Keratinocyte (primary cell): ENCODE measurements at regions not wholly inside any gene's neighbourhood (a gene's known extent, or its start where the extent isn't known, plus 50 kb on each side); places are given as distances from the start of the nearest gene placed in this dataset.

Experiments
- EZH2 ChIP-seq: IDR thresholded peaks from one replicate; pipeline ENCODE4 v1.6.1; 2012; ENCODE audit warnings: inconsistent platforms, mild to moderate bottlenecking, low read length, moderate library complexity
- TF ChIP-seq, protein P1 (sequence below), 3 experiments: IDR thresholded peaks in 1 of 3; conservative IDR thresholded peaks in 1 of 3; optimal IDR thresholded peaks in 1 of 3; 2 replicates in 2 of 3; 3 replicates in 1 of 3; pipeline versions ENCODE3 to v1.5.1; 2011; ENCODE audit warnings: low read length in 3 of 3, mild to moderate bottlenecking in 3 of 3, moderate library complexity in 2 of 3, control low read depth in 1 of 3, inconsistent platforms in 1 of 3; ENCODE audit not compliant: insufficient read depth in 2 of 3; ENCODE audit errors: extremely low read depth in 1 of 3

GRCh38 chr10:64215088-64215487 lies 693.9 kb downstream of the REEP3 start:
- TF ChIP-seq, protein P1, sequence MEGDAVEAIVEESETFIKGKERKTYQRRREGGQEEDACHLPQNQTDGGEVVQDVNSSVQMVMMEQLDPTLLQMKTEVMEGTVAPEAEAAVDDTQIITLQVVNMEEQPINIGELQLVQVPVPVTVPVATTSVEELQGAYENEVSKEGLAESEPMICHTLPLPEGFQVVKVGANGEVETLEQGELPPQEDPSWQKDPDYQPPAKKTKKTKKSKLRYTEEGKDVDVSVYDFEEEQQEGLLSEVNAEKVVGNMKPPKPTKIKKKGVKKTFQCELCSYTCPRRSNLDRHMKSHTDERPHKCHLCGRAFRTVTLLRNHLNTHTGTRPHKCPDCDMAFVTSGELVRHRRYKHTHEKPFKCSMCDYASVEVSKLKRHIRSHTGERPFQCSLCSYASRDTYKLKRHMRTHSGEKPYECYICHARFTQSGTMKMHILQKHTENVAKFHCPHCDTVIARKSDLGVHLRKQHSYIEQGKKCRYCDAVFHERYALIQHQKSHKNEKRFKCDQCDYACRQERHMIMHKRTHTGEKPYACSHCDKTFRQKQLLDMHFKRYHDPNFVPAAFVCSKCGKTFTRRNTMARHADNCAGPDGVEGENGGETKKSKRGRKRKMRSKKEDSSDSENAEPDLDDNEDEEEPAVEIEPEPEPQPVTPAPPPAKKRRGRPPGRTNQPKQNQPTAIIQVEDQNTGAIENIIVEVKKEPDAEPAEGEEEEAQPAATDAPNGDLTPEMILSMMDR (optimal IDR thresholded peaks at IDR 0.05 in 1 of 3, IDR thresholded peaks at IDR 0.05 in 1 of 3, conservative IDR thresholded peaks at IDR 0.05 in 1 of 3; ENCODE audit: extremely low read depth in 1 of 3, insufficient read depth in 2 of 3, low read length in 3 of 3), result no peak
- TF ChIP-seq EZH2, result no peak
